ENCODE measurements at regions not wholly inside any gene's neighbourhood (a gene's known extent, or its start where the extent isn't known, plus 50 kb on each side); places are given as distances from the start of the nearest gene placed in this dataset.

- TF ChIP-seq POLR2A (IDR thresholded peaks at IDR 0.05) (no peak), CTCF (IDR thresholded peaks at IDR 0.05) (no peak), EP300 (IDR thresholded peaks at IDR 0.05) (peak in 1 of 2 donors; percentile 29)
Observed at GRCh38 chr21:35478161-35479064, 429.3 kb upstream of the RUNX1 start.

Measured in tibial nerve (tissue), 4 donors.